ENCODE measurements at regions not wholly inside any gene's neighbourhood (a gene's known extent, or its start where the extent isn't known, plus 50 kb on each side); places are given as distances from the start of the nearest gene placed in this dataset.

DNA sequence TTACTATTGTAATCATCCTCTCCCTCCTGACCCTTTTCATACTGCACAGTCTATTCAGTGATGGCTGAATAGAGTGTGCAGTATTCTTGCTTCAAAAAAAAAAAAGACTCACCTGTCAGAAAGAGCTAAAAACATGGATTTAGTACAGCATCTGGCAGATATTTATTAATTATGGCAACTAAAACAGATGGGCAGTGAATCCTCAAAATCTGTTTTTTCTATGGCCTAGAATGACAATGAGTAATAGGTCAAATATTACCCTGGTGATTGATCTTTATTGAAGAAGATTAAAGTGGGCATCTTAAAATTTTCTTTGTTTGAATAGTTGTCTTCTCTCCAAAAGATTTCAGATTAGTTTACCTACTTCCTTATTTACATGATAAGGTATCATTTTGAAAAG, 543.6 kb downstream of the FOXG1 start:
- no peak for DNase-seq

DNA sequence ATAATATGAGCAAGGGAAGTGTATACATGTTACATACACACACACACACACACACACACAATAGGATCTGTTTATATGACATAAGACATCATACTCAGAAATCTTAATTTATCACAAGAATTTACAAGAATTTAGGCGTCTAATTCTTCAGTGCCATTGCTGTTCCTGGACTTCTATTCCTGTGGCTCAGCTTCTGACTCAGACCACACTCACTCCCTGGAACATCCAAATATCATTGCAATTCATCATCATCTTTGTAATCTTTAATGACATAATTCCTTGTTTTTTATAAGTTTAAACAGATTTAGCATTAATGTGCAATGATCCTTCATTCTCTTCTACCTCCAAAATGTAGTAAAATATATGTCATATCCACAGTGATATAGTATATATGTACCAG, 544.2 kb downstream of the FOXG1 start:
- DNase-seq: no peak

DNA sequence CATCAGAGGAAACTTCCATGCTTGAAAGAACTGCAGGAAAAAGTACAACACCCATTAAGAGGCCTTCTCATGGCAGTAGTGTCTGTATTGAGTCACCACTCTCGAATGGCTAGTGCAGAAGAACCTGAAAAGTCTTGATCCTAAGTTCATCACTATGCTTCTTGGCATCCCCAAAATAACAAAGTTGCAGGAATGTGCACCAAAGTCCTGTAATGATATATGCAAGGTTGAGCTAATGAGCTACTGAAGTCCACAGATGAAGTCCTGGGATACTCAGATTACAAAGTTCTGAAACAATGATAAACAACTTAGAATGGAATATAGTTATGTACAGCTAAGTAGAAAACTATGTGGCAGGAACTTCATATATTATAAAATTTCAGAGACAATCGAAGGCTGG, 545.4 kb downstream of the FOXG1 start:
- no peak for DNase-seq

DNA sequence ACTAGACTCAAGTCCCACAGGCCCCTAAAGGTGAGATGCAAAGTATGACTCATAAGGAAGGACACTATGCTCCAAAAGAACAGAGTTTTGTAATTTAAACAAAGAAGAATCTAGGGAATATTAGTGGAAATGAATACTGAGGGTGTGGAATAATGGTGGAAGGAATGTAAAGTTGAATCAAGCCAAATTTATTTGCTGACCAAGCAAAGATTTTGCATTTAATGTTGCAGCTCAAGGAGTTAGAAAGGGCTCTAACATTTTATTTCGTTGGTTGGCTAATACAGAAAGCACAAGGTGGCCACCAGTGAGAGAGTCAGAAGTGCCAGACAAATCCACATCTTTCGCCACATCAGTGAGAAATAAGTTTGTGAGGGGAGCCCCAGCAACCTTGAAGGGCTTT, 550.3 kb downstream of the FOXG1 start:
- DNase-seq: no peak

DNA sequence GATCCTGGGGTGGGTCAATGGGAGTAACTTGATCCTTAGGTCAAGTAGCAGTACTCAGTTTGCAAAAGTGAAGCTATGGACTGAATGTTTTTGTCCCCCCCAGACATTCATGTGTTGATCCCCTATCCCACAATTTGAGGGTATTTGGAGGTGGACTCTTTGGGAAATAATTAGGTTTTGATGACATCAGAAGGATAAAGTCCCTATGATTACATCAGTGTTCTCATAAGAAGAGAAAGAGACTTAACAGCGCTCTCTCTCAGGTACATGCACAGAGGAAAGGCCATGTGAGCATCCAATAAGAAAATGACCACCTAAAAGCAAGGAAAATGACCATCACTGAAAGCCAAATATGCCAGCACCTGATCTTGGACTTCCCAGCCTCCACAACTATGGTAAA, 550.8 kb downstream of the FOXG1 start:
- no peak for DNase-seq

DNA sequence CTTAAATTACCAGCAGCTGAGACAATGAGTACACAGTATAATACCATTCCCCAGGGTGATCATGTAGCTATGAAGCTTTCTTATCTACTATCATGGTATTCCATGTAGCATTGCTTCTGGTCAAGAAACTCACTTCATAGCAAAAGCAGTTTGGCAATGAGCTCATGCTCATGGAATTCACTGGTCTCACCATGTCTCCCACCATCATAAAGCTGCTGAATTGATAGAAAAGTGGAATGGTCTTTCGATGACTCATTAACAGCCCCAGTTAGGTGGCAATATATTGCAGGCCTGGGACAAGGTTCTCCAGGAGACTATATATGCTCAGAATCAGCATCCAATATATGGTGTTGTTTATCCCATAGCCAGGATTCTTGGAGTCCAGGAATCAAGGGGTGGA, 553.7 kb downstream of the FOXG1 start:
- DNase-seq: no peak

DNA sequence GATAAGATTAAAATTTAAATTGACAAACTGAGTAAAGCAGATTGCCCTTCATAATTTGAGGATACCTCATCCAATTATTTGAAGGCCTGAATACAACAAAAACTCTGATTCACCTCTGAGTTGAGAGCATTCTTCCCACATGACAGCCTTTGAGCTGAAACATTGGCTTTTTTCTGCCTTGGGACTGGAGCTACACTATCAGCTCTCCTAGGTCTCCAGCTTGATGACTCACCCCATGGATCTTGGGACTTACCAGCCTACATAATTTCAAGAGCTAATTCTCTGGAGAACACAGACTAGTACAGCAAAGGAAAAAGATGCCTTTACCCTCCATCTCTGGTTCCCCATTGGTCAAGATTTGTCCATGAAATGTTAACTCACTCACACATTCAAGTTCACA, 555.1 kb downstream of the FOXG1 start:
- DNase-seq: no peak

DNA sequence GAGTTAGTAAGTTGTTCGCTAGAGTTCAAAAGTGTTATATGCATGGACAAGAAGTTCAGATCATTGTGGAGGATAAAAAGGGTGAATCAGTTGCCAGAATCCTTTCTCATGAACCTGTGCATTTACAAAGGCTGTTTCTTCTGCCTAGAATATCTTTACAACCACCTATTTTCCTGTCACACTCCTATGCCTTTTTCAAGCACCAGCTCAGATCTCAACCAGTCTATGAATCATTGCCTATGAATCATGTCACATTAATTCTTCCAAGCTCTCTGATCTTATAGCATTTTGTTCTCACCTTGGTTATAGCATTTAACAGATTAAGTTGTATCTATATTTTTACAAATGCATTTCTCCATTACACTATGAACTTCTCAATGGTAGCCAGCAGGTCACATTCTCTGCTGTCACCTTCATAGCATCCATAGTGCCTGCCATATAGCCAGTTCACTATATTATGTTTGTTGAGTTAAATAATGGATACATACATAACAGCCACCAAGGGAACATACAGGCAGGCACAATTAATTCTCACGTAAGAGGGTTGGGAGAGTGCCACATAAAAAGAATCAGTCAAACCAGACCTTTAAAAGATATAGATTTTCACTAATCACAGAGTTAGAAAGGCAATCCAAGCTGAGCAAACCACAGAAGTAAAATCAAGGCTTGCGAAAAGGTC, 573.0 kb downstream of the FOXG1 start:
- no peak for DNase-seq

DNA sequence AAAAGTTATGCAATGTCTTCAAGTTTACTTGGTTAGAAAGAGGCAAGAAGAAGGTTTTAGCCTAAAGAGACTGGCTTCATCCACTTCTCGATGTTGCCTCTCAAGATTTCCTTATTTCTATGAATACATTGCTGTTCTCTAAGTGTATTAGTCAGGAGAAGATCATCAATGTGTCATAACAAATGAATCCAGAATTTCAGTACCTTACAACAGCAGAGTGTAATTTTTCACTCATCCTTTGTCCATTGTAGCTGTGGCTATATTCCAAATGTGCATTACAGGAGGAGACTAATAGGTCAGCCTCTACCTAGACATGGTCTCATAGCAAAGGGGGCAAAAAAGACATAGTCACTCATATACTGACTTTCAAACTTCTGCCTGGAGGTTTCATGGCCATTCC, 579.1 kb downstream of the PRKD1 start:
- DNase-seq: no peak

DNA sequence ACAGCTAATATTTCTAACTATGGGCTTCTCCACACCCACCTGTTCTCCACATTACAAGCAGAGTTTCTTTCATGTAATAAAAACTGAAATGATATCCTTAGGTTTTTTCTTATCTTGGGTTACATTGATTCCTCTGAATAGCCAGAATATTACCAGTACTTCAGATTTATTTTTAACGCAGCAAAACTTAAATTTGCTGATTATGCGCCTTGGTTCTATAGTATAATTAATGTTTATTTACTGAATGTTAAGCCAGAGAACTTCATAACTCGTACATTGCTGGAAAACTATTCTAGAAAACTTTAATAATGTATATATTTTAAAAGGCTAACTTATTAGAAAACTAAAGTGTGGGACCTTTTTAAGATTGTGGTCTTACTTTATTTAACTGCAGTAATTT, 577.2 kb downstream of the PRKD1 start:
- no peak for DNase-seq

DNA sequence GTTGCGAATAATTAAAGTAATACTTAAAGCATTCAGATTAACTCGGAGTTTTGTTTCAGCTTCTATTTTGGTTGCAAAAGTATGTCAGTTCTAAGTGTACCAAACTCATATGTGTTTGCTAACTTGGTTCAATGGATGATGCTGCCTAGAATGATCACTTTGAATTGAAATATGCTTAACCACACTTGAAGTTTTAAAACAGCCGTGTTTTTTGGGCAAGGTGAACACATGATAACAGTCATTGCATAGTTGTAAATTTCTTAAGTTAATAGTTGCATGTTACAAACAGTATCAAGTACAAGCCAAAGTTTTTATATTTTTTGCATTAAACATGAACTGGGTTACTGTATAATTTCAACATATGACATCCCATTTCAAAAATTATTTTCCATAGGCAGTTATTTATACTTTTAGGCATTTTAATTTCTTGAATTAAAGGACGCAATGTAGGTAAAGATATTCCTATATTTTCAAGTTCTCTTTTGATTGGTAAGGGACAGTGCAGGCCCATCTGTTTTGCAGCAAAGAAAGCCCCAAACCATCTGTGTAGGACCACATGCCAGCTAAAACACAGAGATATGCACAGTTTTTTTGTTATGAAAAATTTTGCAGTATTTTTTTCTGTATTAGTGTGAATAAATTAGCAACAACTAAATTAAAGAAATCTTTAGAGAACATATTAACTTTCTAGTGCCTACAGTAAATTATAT, 575.5 kb downstream of the PRKD1 start:
- no peak for DNase-seq

DNA sequence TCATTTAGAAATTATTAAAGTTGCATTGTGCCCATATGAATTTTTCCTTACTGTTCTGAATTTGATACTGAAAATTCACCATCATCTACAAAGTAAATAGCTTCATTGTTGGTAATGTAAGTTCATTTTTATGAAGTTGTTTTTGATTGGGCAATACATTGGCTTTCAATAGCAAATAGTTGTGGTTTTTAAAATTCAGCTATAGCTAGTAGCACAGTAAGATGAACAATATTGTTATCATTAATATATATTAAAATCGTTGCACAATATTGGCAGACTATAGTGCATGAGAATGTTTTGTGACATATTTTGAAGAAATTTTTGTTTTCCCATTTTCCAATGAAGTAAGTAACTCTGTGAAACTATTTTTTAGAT, 575.0 kb downstream of the PRKD1 start:
- DNase-seq: no peak

DNA sequence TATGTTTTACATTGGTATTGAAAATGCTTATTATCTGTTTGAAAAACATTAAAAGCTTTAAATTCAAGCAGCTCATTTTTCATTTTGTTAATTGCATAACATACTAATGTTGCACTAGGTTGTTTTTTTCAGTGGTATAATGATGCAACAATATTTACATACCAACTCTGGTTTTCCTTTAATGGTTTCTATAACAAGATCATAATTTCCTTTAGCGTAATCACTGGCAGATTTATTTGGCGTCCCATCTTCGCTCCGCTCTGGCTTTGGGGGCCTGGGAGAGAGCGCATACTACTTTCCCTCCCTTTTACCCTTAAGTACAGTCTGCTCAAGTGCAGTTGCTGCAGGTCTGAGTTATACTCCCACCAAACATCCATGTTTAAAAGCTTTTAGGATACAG, 574.1 kb downstream of the PRKD1 start:
- DNase-seq: no peak

DNA sequence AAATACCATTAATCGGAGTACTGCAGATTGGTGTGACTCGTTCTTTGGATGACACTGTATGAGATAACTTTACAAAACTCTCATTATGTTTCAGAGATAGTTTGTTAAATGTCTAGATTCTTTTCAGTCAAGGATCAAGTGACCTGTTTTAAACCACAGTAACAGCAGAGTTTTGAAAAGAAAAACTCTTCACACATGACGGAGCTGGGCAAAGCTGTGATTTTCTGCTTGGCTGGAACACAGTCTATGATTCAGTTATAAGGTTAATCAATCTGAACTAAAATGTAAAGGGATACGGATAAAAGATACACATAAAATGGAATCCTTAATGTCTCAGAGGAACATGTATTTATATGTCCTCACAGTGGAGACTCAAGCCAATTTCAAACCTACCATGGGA, 573.2 kb downstream of the PRKD1 start:
- no peak for DNase-seq

DNA sequence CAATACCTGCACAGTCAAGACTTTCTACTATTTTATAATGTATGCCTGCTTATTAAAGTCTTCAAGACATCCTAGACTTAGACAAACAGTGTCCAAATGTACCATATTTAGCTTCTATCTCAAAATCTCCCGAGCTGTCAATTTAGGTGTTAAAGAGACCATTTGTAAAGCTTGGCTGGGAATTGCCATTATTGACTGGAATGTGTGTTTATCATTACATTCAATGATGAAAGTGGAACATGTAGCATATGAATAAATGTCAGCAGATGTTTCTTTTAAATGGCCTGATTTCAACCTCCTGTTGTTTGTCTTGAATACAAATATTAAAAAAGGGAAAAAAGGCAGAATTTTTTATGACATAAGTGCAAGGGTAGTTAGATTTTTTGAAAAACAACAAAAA, 572.3 kb downstream of the PRKD1 start:
- DNase-seq: no peak

DNA sequence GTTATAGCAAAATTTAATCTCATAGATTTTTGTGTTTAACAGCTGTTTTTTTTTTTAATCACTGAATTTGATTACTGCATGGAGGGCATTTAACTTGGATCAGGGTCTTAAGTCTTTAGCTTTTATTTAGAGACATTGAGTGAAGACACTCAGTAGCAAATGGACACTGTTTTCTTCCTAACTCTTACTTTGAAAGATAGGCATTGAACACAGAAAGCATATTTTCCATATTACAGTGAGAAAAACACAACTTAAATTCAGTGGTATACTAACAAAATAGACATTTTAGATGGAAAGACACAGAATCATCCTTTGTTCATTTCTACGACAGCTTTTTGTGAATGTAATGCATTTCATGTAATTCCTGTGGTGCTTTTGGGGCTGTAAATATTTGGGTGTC, 571.8 kb downstream of the PRKD1 start:
- DNase-seq: no peak

DNA sequence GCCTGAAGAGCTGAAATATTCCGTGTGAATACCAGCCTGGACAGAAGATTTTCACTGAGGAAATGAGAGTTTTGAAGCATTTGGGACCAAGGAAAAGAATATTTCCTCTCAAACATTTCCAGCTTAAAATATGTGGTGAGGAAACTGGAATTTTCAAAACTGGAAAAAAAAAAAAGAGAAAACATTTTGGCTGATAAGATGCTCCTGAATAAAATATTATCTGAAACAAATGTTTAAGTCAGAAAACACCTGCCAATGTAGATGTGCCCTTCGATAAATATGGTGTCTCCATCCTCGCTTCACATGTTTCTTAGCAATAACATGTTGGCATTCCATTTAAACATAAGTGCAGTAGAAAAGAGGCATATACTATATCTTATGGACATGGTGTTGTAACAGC, 567.0 kb downstream of the PRKD1 start:
- no peak for DNase-seq

DNA sequence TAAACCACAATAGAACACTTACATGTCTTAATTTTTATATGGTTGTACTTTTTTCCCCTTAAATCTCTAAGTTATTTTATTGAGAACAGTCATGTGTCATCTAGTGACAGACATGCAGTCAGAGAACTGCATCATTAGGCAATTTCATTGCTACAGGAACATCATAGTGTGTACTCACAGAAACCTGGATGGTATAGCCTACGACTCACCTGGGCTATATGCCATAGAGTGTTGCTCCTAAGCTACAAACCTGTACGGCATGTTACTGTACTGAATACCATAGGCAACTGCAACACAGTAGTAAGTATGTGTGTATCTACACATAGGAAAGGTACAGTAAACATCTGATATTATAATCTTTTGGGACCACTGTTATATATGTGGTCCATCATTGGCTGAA, 557.6 kb downstream of the PRKD1 start:
- no peak for DNase-seq

DNA sequence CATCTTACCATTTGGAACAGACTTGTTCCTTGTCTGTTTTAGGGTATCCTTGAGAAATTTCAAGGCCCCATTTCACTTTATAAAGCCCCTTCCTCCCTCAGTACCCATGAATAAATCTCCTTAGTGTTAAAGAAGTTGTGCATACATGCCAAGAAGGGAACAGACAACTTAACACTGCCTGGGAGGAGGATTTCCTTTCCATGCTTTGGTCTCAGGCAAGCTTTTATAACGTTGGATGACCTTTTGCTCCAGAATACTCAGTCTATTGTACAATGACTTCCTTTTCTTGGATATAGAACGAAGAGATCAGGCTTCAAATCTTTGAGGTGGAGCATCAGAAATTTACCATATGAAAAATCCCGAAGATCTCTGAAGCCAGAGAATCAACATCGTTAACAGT, 551.4 kb downstream of the PRKD1 start:
- no peak for DNase-seq

DNA sequence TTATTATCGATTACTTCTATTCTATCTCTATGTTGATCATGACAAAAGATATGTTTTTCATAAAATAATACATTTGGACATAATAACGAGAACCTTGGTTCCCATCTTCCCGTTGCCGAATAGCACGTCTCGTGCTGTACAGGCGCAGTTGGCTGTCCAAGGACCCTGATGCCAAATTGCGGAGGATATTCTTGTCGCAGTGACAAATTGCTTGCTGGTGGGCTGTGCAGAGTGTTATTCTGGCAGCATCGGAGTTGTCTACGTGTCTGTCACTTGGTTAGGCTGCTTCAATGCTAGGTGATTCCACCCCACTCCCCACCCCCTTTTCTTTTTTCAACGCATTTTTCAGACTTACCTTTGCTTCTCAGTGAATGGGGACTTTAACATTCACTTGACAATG, 546.8 kb downstream of the PRKD1 start:
- no peak for DNase-seq

DNA sequence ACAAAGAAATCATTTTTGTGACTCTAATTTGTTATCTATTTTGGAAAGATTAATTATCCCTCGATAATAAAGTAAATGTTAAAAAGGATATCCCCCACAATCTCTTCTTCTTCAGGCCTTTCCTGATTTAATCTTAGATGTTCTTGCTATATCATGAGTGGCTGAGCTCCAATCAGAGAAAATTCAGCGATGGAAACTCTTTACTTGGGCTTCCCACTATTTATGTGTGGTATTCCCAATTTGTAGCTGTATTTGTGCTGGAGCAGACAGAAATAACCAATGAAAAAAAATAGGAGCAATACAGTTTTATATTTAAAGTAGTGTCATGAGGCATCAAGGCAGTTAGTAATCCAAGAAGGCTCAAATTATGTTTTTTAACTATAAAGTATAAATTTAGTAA, 539.1 kb downstream of the PRKD1 start:
- DNase-seq: no peak

DNA sequence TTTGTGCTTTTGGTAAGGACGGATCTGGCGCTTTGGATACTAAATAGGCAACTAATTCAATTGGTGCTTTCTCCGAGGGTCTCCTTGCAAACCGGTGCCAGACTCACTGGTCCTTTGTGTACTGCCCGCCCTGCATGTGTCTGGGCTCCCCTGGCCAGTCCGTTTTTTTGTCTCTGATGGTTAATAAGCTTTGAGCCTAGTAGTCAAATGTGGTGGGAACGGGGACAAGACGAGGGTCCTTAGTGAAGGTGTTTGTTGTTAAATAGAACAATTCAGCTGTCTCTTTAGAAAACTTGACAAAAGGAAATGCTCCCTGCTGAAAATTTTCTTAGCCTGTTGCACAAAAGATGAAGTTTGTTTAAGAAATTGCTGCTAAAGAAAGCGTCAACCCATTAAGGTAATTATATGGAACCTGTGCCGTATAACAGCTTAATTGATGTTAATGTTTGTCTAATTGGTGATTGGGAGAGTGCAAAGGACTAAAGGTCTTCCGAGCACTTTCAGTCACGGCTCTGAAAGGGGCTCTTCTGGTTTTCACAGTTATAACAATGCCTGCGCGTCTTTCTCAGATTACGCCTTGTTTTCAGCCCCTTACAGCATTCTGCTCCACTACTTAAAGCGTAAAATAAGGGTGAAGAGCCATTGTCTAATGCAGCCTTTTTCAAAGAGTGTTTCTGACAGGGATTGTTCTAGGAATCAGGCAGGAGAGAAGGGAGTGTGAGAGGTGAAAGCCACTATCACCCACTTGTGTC, 537.4 kb downstream of the PRKD1 start:
- no peak for DNase-seq

DNA sequence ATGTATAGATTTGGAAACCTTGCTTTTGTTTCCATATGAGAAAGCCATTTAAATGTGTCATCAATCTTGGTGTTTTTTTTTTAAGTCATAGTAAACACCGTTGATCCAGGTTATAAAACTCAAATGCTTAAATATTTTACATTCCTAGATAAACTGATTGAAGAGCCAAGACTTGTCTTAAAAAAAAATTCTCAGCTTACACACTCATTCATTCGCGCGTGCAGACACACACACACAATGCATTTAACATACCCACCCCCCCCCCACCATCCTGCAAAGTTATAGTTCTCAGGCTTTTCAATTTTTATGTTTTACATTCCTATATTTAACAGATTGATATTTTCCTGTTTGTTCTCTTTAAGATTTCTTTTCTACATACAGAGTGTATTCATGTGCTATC, 536.4 kb downstream of the PRKD1 start:
- DNase-seq: no peak

DNA sequence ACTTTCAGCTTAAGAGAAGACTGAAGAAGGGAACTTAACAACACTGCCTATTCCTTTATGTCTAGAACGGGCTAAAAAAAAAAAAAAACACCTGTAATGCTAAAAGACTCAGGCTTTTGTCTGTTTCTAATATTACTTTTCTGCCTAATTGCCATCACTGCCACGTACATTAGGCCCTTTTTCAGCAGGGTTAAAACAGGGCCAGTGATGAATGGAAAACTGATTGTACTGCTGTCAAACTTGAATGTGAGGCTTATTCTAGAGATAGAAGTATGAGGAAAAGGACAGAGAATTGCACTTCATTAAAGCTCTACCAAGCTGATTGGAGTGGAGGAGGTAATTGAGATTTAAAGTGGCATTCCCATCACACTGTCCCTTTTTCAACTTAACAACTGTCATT, 535.8 kb downstream of the PRKD1 start:
- no peak for DNase-seq

DNA sequence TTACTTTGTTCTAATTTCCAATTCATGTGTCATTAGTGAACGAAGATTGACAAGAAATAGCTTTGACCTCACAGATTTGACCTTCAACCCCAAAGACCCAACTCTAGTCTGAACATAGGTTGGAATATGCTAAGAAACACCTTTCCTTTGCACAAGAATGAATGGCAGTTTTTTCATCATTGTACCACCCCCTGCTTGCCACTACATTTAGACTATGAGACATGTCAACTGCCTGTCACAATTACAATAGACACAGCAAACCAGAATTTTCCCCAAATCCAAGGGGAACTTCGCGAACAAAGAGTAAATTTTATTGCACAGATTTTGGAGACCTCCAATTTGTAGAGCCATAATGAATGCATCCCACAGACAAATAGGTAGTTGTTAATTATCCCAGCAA, 535.4 kb downstream of the PRKD1 start:
- no peak for DNase-seq
